ENCODE measurements at regions not wholly inside any gene's neighbourhood (a gene's known extent, or its start where the extent isn't known, plus 50 kb on each side); places are given as distances from the start of the nearest gene placed in this dataset.

DNA sequence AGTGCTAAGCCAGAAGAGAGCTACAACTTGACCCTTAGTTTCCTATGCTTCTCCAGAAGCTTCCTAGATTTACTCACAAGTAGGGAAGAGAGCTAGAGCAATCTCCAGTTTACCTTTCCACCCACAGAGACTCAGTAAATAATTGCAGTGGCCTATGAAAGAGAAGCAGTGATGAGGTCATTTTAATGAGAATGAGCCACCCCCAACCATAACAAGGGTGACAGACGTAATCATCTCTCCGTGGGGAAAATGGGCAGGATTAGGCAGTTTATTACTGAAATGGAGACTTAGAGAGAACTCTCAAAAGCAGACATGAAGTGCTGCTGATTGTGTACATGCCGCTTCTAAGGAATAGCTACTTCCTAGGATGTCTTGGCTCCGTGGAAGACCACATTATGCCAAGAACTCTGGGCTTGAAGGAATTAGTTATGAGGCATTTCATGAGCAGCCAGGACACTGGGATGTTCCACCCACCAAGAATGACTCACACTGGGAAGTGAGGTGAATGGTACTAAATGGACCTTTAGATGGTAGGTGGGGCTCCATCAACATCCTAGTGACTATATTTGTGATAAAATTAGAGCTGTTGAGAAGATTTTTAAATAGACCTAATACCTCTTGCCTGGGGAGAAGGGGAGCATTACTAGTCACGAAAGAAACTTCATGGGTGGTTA lies 160.9 kb downstream of the EDEM1 start:
- TF ChIP-seq, protein P1, sequence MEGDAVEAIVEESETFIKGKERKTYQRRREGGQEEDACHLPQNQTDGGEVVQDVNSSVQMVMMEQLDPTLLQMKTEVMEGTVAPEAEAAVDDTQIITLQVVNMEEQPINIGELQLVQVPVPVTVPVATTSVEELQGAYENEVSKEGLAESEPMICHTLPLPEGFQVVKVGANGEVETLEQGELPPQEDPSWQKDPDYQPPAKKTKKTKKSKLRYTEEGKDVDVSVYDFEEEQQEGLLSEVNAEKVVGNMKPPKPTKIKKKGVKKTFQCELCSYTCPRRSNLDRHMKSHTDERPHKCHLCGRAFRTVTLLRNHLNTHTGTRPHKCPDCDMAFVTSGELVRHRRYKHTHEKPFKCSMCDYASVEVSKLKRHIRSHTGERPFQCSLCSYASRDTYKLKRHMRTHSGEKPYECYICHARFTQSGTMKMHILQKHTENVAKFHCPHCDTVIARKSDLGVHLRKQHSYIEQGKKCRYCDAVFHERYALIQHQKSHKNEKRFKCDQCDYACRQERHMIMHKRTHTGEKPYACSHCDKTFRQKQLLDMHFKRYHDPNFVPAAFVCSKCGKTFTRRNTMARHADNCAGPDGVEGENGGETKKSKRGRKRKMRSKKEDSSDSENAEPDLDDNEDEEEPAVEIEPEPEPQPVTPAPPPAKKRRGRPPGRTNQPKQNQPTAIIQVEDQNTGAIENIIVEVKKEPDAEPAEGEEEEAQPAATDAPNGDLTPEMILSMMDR (conservative IDR thresholded peaks at IDR 0.05), result no peak
- no peak for TF ChIP-seq EZH2 (IDR thresholded peaks at IDR 0.05; ENCODE audit: low read depth)
